ENCODE measurements at regions not wholly inside any gene's neighbourhood (a gene's known extent, or its start where the extent isn't known, plus 50 kb on each side); places are given as distances from the start of the nearest gene placed in this dataset.
"Not testable (repeated sequence)": the region's sequence is repeated elsewhere in the genome, so short reads cannot be mapped to it uniquely, and the experiment has no call there.

DNA sequence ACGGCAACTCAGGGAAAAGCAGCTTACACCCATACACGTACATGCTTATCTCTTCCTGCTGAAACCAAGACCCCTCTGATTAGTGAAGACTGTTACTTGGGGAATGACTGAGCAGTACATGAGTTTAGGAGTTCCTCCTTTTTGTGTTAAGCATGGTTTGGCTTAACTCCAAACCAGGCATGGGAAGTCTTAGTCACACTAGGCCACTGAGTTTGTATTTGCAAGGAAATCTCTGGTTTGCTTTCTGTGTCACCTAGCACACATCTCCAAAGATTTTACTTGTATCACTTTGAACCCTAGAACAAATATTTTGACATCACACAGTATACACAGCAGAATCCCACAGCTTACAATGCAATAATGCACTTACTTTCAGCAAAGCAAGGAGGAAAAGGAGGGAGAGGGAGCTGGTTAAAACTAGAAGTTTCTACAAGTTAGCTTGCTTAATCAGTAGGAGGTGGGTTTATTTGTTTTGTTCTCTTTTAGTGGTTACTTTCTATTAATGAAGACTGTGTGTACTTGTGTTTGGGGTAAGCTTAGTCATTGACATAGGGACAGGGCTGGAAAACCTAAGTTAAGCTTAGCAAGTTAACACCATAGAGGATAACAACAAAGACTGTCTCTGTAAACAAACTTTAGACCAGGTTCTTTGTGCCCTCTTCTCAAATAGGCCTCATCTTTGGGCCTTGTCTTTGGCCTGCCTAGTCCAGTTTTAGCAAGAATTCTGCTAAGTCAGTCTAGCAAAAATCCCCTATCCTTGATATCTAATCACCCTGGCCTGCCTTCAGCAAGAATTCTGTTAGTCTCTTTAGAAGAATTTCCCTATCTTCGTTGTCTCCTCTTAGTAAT lies 219.4 kb downstream of the MREG start:
- DNase-seq, result no peak

DNA sequence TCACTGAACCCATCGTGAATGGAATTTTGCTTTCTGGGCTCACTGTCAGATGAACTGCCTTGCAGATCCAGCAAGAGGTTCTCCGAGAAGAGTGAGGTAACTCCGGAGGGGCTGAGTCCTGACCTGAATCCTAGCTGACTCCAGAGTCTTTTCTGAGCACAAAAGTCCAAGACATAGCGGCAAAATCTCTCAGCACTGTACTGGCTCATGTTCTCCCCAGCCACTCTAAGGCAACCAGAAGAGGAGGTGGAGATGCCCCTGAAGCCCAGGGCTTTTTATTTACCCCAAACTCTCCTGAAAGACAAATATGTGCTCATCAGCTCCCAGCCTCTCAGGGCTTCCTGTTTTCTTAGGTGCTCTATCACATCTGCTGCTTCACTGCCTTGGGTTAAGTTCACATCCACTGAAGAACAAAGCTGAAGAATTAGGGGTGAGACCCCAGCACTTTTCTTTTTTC lies 221.8 kb downstream of the MREG start:
- no peak for DNase-seq

- no peak for DNase-seq
Observed at GRCh38 chr2:215790523-215791421, 222.6 kb downstream of the MREG start.

- no peak for DNase-seq
Observed at GRCh38 chr2:215787565-215788178, 225.7 kb downstream of the MREG start.

DNA sequence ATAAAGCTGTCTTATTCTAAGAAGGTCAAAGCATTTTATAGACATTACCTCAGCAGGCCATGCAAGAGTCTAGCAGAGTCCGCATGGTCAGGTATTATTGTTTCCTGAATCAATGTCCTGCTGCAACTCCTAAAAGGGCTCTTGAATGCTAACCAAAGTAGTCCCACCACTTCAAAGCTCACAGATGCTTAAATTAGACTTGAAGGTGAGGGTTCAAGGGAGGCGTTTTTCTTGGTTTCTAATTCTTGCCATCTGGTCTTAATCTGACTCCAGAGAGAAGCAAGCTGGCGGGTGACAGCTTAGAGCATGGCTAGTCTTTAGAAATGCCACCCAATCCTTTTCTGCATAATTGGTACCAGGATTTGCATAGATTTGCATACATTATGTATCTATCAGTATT lies 226.3 kb downstream of the MREG start:
- no peak for DNase-seq

DNA sequence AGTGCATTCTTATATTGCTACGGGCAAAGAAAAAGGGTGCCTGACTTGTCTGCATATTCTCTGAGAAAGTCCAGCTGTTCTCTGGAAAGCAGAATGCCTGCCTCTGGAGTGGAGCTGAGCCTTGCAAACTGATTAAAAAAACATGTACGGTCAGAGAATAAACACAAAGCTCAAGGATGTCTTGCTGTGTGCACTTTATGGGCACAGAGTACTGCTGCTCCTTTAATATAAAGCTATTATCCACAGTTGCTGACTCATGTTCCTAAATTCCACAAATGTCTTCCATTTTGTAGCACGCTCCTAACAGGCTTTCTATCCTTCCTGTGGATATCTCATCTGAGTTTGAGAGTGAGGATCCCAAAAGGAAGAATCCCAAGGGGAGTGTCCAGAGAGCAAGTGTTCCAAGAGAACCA lies 229.0 kb downstream of the MREG start:
- no peak for DNase-seq

DNA sequence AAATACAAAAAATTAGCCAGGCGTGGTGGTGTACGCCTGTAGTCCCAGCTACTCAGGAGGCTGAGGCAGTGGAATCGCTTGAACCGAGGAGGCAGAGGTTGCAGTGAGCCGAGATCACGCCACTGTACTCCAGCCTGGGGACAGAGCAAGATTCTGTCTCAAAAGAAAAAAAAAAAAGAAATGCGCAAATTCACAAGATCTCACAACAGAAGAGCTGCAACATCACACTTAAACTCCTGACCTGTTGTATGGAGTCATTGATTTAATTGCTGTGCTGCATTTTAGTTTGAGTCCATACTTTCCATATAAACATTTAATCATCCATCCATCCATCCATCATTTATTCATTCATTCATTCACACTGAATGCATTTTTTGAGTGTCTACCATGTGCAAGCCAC lies 229.7 kb downstream of the MREG start:
- not testable (repeated sequence) for DNase-seq

- DNase-seq, result no peak
Observed at GRCh38 chr2:215782965-215783364, 230.4 kb downstream of the MREG start.

DNA sequence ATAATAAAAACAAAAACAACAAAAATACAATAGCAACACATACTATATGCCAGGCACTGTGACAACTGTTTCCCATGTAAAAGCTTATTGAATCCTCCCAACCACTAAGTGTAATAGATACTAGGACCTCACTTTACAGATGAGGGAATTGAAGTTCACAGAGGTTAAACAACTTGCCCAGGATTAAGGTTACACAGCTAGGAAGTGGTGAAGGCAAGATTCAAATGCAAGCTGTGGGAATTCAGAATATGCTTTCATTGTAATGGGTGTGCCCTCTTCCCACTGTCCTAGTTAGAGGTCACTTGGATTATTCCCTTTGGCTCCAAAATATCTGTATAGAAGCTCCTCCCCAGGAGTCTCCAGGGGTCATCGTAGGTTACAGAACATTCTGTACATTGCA lies 231.1 kb downstream of the MREG start:
- DNase-seq, result no peak

GRCh38 chr2:215780907-215781685 lies 232.3 kb downstream of the MREG start:
- no peak for DNase-seq

DNA sequence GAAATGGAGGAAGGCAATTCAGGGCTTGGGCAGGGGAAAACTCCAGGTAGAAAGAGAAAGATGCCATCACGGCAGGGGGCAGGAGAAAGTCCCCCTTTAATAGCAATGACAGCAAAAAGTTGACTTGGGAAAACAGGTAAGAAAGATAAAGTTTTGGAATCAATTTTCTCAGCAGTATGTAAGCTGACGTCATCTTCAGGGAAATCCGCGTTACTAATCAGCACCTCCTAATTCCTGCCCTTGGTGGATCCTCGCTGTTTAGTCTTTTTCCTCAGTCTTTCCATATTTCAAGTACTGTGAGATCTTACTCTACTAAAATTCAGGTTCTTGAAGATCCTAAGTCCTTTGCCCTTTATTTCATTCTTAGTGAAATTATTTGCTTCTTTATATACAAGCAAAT lies 233.0 kb downstream of the MREG start:
- no peak for DNase-seq

DNA sequence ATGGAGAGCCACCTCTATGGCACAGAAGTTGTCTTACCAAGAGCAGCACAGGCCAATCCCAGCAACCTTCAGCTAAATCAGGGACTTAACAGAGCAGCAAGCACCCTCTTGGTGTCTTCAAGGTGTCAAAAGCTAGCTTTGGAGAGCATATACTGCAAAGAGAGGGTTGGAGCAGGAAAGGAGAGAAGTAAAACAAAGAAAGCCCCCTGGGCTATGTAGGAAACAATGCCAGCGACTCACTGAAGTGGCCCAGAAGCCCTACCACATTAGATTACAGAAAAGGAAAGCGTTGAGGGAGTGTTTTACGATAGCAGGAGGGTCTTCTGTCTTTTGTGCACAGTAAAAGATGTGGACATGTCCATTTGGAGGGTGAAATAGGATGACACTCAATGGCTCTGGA lies 233.4 kb downstream of the MREG start:
- DNase-seq, result no peak

- DNase-seq, result no peak
Observed at GRCh38 chr2:215777465-215778044, 235.8 kb downstream of the MREG start.

GRCh38 chr2:215775106-215775505 lies 238.2 kb downstream of the MREG start:
- no peak for DNase-seq

GRCh38 chr2:215773728-215774127 lies 239.6 kb downstream of the MREG start:
- DNase-seq, result no peak

GRCh38 chr2:215772634-215773563 lies 240.5 kb downstream of the MREG start:
- no peak for DNase-seq

- DNase-seq, result no peak
Observed at GRCh38 chr2:215772003-215772402, 241.3 kb downstream of the MREG start.

- DNase-seq, result no peak
Observed at GRCh38 chr2:215771241-215771640, 242.1 kb downstream of the MREG start.

- DNase-seq, result no peak
Observed at GRCh38 chr2:215770668-215771067, 242.7 kb downstream of the MREG start.

- no peak for DNase-seq
Observed at GRCh38 chr2:215769246-215769645, 244.1 kb downstream of the MREG start.

GRCh38 chr2:215767625-215768024 lies 245.7 kb downstream of the MREG start:
- DNase-seq, result no peak
